Suprapubic skin (tissue), 4 donors: ENCODE measurements at regions not wholly inside any gene's neighbourhood (a gene's known extent, or its start where the extent isn't known, plus 50 kb on each side); places are given as distances from the start of the nearest gene placed in this dataset.

Experiments
- CTCF ChIP-seq, 2 donors: fragments of 200-600 bp in 1 of 2; fragments of 450-650 bp in 1 of 2; sonication (generic) in 1 of 2; IDR thresholded peaks; one replicate each; pipeline ENCODE4 v1.5.1; 2016 to 2019; ENCODE audit warnings: antibody characterized with exemption in 2 of 2, mild to moderate bottlenecking in 1 of 2, moderate library complexity in 1 of 2
- EP300 ChIP-seq: sonication (generic); formaldehyde crosslinking; IDR thresholded peaks from one replicate; pipeline ENCODE4 v1.6.1; 2017; ENCODE audit warnings: antibody characterized with exemption
- POLR2A ChIP-seq, 2 donors: fragments of 450-650 bp; IDR thresholded peaks; one replicate each; pipeline ENCODE4 v1.6.1; 2017; ENCODE audit warnings: antibody characterized with exemption in 2 of 2, mild to moderate bottlenecking in 2 of 2, moderate library complexity in 2 of 2
- POLR2AphosphoS5 ChIP-seq, 3 donors: sonication (generic); formaldehyde crosslinking; IDR thresholded peaks; one replicate each; pipeline ENCODE4 v1.6.1; 2017; ENCODE audit warnings: antibody characterized with exemption in 3 of 3

GRCh38 chr2:163207693-163208370 is 369.3 kb upstream of the KCNH7 start:
- TF ChIP-seq CTCF (IDR thresholded peaks at IDR 0.05), result no peak
- no peak for TF ChIP-seq EP300
- TF ChIP-seq POLR2AphosphoS5 (IDR thresholded peaks at IDR 0.05), result no peak
- TF ChIP-seq POLR2A (IDR thresholded peaks at IDR 0.05), result no peak
